ENCODE measurements at regions not wholly inside any gene's neighbourhood (a gene's known extent, or its start where the extent isn't known, plus 50 kb on each side); places are given as distances from the start of the nearest gene placed in this dataset.

- Histone ChIP-seq H3K36me3 (ENCODE audit: control insufficient read depth, insufficient read depth, low read length) (no peaks in the 10 kb centered on the region), H3K4me1 (ENCODE audit: control insufficient read depth, insufficient read depth, low read length) (no peaks in the 10 kb centered on the region), H3K4me3 (ENCODE audit: low read depth in 2 of 2, low read length in 2 of 2) (no peak overlapping the region), H3K27ac (ENCODE audit: low read length) (no peak overlapping the region), H3K9me3 (ENCODE audit: control insufficient read depth, insufficient read depth, low read depth, low read length) (no peaks in the 10 kb centered on the region), H3K27me3 (ENCODE audit: control insufficient read depth, insufficient read depth, low read length) (no peaks in the 10 kb centered on the region)
- ChIA-PET CTCF (no interaction called here), POLR2A (no interaction called here)
- no peak for DNase-seq (ENCODE audit: low read depth, low spot score)
- TF ChIP-seq REST (IDR thresholded peaks at IDR 0.05; ENCODE audit: insufficient read depth in 1 of 2, low read depth in 2 of 2, low read length in 1 of 2) (no peak), POLR2AphosphoS5 (IDR thresholded peaks at IDR 0.05; ENCODE audit: low read depth, low read length) (no peak), CTCF (IDR thresholded peaks at IDR 0.05) (no peak), SIN3A (IDR thresholded peaks at IDR 0.05; ENCODE audit: borderline replicate concordance, insufficient read depth, low read depth, low read length) (no peak), TCF7L2 (IDR thresholded peaks at IDR 0.05; ENCODE audit: low read depth, low read length) (no peak)
- no peak for ATAC-seq
- in situ Hi-C loops (cut with HindIII; ENCODE audit: low pct_unique_long_range_greater_than_20kb, low sequenced_read_pairs), result no loop called here
- intact Hi-C loops (cut with micrococcal nuclease; ENCODE audit: unreplicated experiment), result no loop called here
- BruUV-seq (replicated peaks), result no TSS peak
Measured at GRCh38 chr6:81144346-81144745, 608.1 kb downstream of the TENT5A start.

- TF ChIP-seq TCF7L2 (IDR thresholded peaks at IDR 0.05; ENCODE audit: low read depth, low read length) (no peak), CTCF (IDR thresholded peaks at IDR 0.05) (no peak), POLR2AphosphoS5 (IDR thresholded peaks at IDR 0.05; ENCODE audit: low read depth, low read length) (no peak), REST (IDR thresholded peaks at IDR 0.05; ENCODE audit: insufficient read depth in 1 of 2, low read depth in 2 of 2, low read length in 1 of 2) (no peak), SIN3A (IDR thresholded peaks at IDR 0.05; ENCODE audit: borderline replicate concordance, insufficient read depth, low read depth, low read length) (no peak)
- DNase-seq (ENCODE audit: low read depth, low spot score) (no peak), ATAC-seq (no peak)
- no peak overlapping the region for H3K4me3 ChIP-seq (ENCODE audit: low read depth in 2 of 2, low read length in 2 of 2)
- intact Hi-C loops (cut with micrococcal nuclease; ENCODE audit: unreplicated experiment), result no loop called here
- in situ Hi-C loops (cut with HindIII; ENCODE audit: low pct_unique_long_range_greater_than_20kb, low sequenced_read_pairs), result no loop called here
- no peak overlapping the region for H3K27ac ChIP-seq (ENCODE audit: low read length)
- BruUV-seq (replicated peaks), result no TSS peak
- no peaks in the 10 kb centered on the region for H3K9me3 ChIP-seq (ENCODE audit: control insufficient read depth, insufficient read depth, low read depth, low read length)
- POLR2A ChIA-PET, result no interaction called here
- CTCF ChIA-PET, result no interaction called here
- H3K4me1 ChIP-seq (ENCODE audit: control insufficient read depth, insufficient read depth, low read length), result no peaks in the 10 kb centered on the region
- no peaks in the 10 kb centered on the region for H3K27me3 ChIP-seq (ENCODE audit: control insufficient read depth, insufficient read depth, low read length)
- H3K36me3 ChIP-seq (ENCODE audit: control insufficient read depth, insufficient read depth, low read length), result no peaks in the 10 kb centered on the region
Measured at GRCh38 chr6:81138236-81138635, 614.2 kb downstream of the TENT5A start.
